NAMALWA (cell line): ENCODE measurements at regions not wholly inside any gene's neighbourhood (a gene's known extent, or its start where the extent isn't known, plus 50 kb on each side); places are given as distances from the start of the nearest gene placed in this dataset.
"Not testable (repeated sequence)": the region's sequence is repeated elsewhere in the genome, so short reads cannot be mapped to it uniquely, and the experiment has no call there.

Source experiments
- DNase-seq: peaks from one replicate; pipeline ENCODE4 v3.0.0-alpha.2; 2015; ENCODE audit warnings: low spot score

DNA sequence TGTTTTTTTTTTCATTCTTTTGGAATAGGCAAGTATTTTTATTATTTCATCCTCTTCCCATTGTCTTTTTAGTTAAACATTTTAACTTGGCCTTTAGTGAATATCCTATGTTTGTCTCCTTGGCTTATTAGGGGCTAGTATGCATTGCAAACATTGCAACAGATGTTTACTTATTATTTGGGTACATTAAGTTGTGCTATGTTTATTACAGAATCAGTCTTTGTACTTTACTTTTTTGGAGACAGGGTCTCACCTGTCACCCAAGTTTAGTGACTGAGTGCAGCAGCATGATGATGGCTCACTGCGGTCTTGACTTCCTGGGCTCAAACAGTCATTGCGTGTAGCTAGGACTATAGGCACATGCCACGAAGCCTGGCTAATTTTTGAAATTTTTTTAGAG, 51.1 kb upstream of the NUDT6 start:
- no peak for DNase-seq

DNA sequence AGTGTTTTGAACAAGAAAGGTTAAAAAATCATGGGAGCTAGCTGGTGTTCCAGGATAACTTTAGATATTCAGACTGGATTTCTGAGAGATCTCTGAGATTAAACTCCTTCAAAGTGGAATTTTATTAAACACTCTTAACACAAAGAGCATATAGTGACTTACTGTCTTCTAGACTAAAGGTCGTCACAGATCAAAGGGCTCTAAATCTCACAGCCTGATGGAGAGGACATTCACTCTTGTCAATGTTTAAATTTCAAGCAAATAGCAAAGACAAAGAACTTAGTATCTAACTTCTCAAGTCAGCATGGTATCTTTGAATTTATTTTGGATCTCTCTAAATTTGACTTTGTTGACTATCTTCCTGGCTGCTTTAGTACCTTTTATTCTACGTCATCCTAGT, 53.7 kb upstream of the NUDT6 start:
- no peak for DNase-seq

DNA sequence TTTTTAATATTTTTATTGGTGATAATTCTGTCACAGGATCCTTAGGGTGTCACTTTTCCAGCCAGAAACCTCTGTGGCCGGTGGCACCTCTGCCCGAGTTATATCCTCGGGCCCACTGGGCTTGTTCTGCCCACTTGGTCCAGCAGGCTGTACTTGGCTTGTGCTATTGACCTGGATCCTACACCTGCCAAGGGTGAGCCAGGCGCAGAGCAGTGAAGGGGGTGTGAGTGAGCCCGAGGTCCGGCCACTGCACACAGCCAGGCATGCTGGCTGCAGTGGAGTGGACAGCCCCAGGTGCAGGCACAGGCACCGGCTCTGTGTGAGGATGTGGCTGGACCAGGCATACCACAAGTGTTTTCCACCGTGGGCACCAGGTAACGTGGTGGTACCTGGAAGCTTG, 54.7 kb upstream of the NUDT6 start:
- no peak for DNase-seq

DNA sequence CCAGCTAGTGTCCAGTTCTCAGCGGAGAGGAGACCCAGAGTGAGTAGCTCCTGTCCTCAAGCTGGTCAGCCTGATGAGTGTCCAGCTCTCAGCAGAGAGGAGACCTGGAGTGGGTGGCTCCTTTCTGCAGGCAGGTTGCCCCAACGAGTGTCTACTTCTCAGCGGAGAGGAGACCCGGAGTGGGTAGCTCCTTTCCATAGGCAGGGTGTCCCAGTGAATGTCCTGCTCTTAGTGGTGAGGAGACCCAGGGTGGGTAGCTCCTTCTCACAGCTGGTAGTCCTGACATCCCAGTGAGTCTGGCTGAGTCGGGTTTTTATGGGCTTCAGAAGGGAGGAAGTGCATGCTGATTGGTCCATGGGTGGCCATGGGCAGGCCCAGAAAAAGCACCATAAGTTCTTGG, 55.7 kb upstream of the NUDT6 start:
- no peak for DNase-seq

DNA sequence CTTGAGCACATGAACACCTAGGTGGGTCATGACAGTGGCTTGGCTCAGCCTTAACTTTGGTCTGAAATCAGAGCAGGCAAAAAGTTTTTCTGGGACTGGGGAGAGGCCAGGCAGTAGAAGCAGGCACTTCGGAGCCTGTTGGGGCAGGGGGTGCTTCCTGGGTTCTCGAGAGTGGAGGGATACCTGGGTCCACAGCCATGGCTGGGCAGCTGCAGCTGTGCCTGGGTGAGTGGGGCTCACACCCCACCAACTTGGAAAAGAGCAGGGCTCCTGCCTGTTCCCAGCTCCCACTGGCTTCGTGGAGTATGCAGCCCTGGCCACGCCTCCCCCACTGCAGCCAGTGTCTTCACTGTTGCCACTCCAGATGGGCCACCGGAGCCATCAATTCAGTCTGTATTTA, 56.4 kb upstream of the NUDT6 start:
- no peak for DNase-seq

DNA sequence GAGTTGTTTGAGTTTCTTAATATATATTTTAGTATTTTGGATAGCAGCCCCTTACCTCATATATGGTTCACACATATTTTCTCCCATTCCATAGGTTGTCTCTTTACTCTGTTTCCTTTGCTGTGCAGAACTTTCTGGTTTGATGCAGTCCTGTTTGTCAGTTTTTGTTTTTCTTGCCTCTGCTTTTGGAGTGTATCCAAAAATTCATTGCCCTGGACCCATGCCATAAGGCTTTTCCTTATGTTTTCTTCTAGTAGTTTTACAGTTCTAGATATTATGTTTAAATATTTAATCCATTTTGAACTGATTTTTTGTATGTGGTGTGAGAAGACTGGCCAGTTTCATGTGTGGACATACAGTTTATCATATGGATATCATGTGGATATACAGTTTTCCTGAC, 58.5 kb upstream of the NUDT6 start:
- DNase-seq = no peak

DNA sequence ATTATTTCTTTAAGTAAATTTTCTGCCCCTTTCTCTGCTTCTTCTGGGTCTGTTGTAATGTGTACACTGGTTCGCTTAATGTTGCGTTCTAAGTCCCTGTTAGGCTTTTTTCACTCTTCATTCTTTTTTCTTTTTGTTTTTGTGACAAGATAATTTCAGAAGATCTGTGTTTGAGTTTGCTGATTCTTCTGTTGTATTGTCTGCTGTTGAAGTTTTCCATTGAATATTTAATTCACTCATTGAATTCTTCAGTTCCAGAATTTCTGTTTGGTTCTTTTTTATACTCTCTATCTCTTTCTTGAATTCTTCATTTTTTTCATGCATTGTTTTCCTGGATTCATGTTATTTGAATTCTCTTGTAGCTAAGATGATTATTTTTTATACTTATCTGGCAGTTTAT, 66.3 kb upstream of the NUDT6 start:
- DNase-seq = no peak

DNA sequence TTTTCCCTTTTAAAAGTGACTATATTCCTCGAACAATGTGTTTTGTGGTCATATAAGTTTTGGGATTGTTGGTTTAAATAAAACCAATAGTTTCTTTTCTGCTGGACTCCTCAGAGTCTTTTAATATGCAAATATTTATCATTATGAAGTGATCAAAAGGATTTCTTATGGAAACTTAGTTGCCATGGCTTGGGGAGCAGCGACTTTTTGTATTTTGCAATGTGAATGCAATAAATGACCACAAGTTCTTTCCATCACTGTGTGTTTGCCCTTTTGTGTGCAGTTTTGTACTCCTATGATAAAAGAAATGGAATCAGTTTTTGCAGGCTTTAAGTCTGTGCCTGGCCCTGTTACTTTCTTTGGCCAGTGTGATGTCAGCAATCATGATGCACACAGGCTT, 68.5 kb upstream of the NUDT6 start:
- DNase-seq = no peak

DNA sequence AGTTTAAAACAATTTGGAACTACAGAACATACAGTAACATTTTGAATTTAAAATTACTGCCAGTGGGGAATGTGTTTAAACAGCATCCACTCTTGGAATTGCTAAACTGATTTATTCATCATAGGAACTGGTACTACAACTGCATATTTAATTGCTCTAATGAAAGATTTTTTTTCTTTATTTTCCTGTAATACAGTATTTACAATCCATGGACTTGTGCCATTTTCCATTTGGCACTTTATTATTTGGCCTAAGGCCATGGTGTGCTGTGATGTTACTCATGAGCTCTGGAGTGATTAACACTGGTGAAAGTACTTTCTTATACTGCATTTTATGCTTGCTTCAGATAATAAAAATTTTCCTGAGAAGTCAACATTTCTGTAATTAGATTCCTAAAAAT, 69.7 kb upstream of the NUDT6 start:
- DNase-seq = no peak

DNA sequence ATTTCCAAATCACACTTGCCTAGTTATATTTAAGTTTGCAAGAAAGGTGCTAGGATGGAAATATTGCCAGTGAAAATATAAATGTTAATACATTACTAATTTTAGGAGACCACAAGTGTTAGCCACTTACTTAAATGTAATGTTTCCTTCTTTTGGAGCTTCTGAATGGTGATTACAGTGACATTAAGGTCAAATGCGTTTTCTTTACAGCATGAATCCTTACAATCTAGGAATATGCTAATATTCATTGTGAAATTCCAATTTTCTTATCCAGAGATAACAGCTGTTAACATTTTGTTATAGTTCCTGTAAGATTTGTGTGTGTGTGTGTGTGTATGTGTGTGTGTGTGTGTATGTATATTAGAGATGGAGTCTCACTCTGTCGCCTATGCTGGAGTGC, 70.2 kb upstream of the NUDT6 start:
- no peak for DNase-seq

DNA sequence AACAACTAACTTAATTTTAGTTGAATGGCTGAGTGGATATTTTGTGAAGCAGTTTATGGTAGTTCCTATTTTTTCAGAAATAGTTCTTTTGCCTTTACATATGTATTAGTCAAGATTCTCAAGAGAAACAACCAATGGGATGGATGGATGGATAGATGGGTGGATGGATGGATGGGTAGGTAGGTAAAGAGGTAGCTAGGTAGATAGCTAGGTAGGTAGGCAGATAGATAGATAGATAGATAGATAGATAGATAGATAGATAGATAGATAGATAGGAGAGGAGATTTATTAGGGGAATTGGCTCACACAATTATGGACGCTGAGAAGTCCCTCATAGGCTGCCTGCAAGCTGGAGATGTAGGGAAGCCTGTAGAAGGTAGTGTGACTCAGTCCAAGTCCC, 74.0 kb upstream of the NUDT6 start:
- DNase-seq = no peak

DNA sequence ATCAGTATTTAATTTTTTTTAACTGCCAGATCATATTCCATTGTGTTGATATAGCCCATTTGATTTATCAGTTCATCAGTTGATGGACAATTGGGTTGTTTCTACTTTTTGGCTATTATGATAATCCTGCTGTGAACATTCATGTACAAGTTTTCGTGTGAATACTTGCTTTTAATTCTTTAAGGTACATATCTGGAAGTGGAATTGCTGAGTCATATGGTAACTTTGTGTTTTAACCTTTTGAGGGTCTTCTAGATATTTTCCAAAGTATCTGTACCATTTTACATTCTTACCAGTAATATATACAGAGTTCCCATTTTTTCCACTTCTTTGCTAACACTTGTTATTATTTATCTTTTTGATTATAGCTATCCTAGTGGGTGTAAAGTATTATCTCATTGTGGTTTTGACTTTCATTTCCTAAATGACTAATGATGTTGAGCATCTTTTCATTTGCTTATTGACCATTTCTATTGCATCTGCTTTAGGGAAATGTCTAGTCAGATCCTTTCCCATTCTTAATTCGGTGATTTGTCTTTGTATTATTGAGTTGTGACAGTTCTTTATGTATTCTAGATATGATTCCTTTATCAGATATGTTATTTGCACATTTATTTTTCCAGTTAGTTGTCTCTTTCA, 75.2 kb upstream of the NUDT6 start:
- no peak for DNase-seq

DNA sequence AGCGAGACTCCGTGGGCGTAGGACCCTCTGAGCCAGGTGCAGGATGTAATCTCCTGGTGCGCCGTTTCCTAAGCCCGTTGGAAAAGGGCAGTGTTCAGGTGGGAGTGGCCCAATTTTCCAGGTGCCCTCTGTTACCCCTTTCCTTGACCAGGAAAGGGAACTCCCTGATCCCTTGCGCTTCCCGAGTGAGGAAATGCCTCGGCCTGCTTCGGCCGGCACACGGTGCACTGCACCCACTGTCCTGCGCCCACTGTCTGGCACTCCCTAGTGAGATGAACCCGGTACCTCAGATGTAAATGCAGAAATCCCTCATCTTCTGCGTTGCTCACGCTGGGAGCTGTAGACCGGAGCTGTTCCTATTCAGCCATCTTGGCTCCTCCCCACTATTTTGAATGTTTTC, 81.7 kb upstream of the NUDT6 start:
- not testable (repeated sequence) for DNase-seq

DNA sequence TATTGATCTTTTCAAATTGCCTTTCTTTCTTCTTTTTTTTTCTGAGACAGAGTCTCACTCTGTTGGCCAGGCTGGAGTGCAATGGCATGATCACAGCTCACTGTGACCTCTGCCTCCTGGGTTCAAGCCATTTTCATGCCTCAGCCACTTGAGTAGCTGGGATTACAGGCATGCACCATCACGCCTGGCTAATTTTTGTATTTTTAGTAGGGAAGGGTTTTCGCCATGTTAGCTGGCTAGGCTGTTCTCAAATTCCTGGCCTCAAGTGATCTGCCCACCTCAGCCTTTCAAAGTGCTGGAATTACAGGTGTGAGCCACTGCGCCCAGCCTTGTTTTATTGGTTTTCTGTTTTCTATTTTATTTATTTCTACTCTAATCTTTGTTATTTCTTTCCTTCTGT, 82.7 kb upstream of the NUDT6 start:
- DNase-seq = not testable (repeated sequence)

DNA sequence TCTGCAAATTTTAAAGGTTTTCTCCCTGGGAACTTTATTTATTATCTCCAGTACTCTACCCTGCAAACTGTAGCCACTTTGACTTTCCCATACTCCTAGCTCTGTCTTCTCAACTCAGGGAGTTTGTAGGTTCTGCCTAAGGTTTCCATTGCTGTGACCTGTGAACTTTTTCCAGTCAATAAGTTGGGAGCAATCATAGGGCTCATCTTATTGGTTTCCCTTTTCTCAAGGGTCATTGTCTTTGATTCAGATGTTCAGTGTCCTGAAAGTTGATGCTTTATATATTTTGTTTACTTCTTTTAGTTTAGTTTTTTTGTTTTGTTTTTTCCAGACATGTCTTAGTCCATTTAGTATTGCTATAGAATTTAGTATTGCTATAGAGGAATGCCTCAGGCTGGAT, 85.3 kb upstream of the NUDT6 start:
- DNase-seq = no peak

DNA sequence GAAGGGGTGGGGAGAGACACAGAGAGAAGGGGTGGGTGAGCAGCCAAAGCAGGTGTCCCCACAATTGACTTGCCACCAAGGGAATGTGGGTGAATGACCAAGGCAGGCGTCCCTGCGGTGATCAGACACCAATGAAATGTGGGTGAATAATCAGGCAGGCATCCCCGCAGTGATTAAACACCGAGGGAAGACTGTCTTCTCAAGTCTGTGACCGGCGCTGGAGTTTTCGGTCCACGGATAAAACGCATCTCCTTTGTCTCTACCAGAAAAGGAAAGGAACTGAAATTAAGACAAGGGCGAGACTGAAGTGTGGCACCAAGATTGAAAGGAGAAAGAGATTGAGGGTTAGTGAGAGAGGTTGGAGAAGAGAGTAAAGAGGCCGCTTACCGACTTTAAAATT, 90.0 kb upstream of the NUDT6 start:
- DNase-seq = not testable (repeated sequence)

DNA sequence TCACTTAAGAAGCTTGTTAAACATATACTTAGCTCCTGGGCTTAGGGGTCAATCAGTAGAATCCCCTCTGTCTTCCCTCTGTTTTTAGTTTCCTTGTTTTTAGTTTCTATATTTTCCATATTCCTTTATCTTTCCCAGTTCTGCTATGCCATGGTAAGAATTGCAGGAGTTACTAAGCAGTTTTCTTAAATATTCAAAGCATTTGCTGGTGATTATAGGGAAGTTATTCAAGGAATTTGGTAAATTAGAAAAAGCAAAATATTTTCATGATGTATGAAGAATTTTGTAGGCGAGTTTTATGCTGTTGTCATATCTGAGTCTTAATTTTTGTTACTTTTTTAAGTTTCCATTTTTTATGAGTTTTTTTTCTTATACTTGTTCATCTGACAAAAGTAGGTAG, 91.6 kb upstream of the NUDT6 start:
- DNase-seq = no peak

DNA sequence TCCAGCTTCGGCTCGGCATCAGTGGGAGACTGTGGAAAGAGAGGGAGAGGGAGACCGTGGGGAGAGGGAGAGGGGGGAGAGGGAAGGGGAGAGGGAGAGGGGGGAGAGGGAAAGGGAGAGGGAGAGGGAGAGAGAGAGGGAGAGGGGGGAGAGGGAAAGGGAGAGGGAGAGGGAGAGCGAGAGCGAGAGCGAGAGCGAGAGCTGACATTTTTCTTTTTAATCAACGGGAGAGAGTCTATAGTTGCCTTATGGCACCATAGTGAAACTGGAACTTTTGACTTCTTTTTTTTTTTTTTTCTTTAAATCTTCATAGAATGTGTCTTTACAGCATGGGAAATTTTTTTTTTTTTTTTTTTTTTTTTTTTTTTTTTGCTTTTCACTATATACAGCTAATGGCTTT, 94.7 kb upstream of the NUDT6 start:
- no peak for DNase-seq

DNA sequence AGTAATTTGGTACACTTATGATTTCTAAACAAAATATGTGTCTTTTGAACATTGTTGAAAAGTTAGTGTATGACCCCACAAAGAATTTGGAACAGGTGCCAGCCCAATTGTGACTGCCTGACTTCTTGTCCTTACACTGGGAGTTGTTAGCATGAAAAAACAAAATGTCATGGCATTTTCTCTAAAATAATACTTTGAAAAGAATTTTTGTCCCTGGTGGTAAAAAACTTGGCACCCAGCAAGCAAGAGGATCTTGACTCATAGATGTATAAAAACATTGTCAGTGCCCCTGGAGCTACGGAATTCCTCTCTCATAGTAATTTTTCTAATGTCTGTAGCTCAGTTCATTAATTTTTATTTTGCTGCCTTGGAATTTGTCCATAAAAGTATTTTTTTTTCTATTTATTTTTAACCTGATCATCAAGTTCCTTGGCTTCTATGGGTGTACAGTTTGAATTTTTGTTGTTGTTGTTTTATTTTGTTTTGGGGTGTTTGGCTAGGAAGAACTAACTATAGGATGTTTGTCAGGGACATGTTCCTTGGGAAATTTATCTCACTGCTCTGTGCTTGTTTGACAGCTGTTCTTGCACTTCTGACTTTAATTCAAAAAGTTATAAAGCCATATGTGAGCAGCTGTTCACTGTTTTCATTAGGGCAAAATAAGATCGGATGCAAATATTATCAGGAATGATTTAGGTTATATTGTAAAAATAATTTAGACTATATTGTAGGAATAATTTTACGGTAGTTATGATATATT, 95.4 kb upstream of the NUDT6 start:
- DNase-seq = no peak

DNA sequence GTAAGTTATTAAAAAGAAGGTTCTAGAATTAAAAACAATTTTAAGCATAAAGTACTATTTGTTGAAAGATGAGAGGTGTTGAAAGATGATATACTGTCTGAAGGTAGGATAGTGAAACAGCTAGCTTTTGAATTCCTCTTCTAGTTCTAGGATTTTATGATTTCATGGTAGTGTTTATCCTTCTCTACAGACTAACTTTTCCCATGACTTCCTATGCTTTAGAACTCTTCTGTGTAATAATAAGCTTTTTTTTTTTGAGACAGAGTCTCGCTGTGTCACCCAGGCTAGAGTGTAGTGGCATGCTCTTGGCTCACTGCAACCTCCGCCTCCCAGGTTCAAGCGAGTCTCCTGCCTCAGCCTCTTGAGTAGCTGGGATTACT, 96.0 kb upstream of the NUDT6 start:
- no peak for DNase-seq

DNA sequence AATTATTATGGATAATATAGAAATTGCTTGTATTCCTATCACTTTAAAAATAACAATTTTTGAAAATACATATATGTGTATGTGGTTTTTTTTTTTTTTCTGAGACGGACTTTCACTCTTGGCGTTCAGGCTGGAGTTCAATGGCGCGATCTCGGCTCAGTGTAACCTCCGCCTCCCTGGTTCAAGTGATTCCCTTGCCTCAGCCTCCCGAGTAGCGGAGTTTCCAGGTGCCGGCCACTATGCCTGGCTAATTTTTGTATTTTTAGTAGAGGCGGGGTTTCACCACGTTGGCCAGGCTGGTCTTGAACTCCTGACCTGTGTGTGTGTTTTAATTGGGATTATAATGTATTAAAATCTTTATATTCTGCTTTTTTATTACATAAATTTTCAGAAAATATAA, 97.9 kb upstream of the NUDT6 start:
- no peak for DNase-seq

DNA sequence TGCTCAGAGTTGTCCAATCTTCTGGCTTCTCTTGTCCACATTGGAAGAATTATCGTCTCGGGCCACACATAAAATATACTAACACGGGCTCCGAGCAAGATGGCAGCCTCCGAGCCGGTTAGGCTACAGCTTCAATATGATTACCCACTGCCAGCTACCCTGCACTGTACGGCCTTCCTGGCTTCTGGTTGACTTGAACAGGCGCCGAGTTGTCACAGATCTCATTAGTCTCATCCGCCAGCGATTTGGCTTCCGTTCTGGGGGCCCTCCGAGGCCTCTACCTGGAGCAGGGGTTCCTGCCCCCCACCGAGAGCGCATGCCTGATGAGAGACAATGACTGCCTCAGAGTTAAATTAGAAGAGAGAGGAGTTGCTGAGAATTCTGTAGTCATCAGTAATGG, 101.2 kb upstream of the NUDT6 start:
- DNase-seq = no peak

DNA sequence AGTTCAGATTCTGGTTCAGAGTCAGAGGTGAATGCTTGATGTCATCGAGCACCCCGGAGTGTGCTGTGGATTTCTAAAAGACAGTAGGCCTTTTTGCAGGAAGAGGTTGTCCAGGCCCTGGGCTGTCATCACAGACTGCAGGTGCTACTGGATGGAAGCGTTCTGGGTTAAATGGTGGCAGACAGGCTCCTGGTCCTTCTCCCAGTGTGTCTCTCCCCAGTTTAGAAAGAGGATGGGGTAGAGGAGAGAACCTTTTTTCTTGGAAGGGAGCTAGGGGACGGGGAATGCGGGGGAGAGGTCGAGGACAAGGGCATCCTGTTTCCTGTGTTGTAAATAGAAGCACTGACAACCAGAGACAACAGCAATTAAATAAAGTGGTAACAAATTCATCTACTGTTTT, 102.3 kb upstream of the NUDT6 start:
- DNase-seq = no peak

DNA sequence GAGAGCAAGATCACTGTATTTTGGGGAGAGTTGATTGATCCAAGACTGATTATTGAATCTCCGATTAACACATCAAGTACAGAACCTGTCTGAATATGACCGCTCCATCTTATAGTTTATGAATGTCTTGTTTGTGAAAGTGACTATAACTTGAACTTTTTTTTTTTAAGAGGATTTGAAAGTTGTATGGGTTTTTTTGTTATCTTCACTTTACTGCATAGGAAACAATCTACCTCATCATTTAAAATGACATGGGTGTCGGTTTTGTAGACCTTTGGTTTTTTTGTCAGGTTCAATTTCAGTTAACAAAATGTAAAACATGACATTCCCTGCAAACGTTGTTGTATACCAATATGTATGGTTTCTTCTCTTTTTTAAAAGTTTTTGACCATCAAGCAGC, 103.0 kb upstream of the NUDT6 start:
- no peak for DNase-seq
